A204.1 (cell line): ENCODE measurements at regions not wholly inside any gene's neighbourhood (a gene's known extent, or its start where the extent isn't known, plus 50 kb on each side); places are given as distances from the start of the nearest gene placed in this dataset.
A peak's percentile ranks its signal among the peaks of the same experiment; 100 is the strongest.
"Not testable (repeated sequence)": the region's sequence is repeated elsewhere in the genome, so short reads cannot be mapped to it uniquely, and the experiment has no call there.

Source experiments
- FAIRE-seq: peaks from 2 replicates; lab custom pipeline; 2012; peaks lifted over from hg19 to GRCh38; lab: Jason Lieb, UNC

- not testable (repeated sequence) for FAIRE-seq
Measured at GRCh38 chr6:58097251-58097650, 779.8 kb downstream of the PRIM2 start.

GRCh38 chr6:58113960-58114359, 796.5 kb downstream of the PRIM2 start:
- FAIRE-seq = no peak

GRCh38 chr6:58117162-58117561, 799.7 kb downstream of the PRIM2 start:
- FAIRE-seq = not testable (repeated sequence)

- FAIRE-seq = not testable (repeated sequence)
Measured at GRCh38 chr6:58121616-58122015, 804.2 kb downstream of the PRIM2 start.

DNA sequence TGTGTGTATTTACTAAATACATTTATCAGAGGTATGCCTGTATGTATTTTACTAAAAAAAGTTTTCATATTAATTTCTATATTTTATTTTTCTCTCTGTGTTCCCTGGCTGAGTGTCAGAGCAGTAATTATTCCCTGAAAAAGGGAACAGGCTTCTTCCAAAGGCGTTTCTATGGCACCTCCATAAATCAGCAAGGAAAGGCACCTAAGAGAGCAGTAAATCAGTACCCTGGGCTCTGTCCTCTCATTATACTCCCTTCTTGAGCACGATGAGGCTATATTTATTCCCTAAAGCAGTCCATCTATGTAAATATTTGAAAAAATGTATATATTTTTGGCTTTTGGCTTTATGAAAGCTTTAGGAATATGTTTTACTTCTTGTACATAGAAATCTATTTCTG, 806.3 kb downstream of the PRIM2 start:
- not testable (repeated sequence) for FAIRE-seq

DNA sequence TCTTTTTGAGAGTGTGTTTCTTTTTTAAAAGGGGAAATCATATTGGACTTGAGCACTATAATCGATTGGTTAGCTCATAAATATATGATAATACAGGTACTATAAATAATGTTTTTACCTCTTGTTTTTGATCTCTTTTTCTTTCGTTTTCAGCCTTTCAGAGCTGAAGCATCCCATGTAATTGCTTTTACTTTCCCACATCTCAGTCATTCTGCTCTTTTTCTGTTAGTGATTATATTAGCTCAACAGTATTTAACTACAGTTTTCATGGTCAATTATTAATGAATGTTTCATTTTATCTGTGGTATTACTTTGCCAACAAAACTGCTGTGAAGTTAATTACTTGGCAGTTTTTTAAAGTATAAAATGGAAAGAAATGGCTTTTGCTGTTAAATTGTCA, 811.1 kb downstream of the PRIM2 start:
- FAIRE-seq = peak; percentile 68

DNA sequence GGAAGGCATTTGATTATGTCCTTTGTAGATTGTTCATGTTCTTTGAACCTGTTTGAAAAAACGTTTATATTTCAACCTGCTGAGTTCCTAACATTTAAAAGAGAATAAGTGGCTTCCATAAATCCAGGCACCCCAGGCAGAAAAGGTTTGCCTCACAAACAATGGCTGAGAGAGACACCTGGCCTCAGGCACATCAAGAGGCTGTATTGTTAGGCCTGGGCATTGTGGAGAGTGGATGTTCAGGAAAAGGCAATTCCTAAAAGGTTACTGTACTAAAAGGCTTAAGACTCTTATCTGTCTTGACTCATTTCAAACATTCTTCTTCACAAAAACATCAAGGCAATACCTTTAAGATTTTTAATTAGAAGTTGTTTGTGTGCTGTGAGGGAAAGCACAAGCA, 811.7 kb downstream of the PRIM2 start:
- not testable (repeated sequence) for FAIRE-seq

GRCh38 chr6:58139746-58140145, 822.3 kb downstream of the PRIM2 start:
- not testable (repeated sequence) for FAIRE-seq

GRCh38 chr6:58171025-58171424, 853.6 kb downstream of the PRIM2 start:
- not testable (repeated sequence) for FAIRE-seq

DNA sequence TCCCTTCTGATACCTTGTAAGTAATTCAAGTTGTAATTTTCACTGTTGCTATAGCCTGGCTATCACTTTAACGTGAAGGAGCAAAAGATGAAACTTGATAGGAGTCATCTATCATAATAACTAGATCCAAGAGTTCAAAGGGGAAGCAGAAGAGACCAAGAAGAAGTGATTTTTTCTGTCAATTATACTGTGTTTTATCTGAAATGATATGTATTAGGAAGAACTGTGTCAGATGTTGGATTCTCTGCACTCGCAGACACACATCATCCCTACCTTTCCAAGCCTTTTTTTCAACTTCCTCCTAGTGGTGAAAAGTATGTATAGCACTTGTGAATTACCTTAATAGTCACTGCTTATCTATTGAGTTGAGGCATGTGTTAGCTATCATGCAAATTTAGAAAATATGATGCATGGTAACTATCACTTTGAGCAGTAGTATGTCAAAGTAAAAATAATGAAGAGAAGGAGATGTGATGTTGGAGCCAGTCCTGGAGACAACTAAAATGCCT, 864.2 kb downstream of the PRIM2 start:
- FAIRE-seq = peak; percentile 83

- FAIRE-seq = not testable (repeated sequence)
Measured at GRCh38 chr6:58185300-58185699, 867.9 kb downstream of the PRIM2 start.

GRCh38 chr6:58193209-58193608, 875.8 kb downstream of the PRIM2 start:
- FAIRE-seq = not testable (repeated sequence)

- FAIRE-seq = no peak
Measured at GRCh38 chr6:58198301-58198700, 880.9 kb downstream of the PRIM2 start.

DNA sequence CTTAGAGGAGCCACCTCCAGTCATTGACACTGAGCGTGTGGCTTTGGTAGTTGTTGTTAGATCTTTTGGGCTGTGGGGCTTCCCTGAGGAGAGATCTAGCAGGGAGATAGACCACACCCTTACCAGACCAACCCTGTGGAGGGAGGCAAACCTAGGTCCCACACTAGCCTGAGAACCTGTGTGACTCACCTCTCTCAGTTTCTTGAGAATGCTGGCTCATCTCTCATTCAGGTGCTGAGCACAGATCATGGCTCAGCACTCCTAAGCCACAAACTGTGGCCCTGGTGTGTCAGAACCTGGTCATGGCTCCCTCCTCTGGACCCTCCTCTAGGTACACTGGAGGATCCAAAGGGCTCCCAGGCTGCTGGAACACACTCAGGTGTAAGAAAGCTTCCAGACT, 919.7 kb downstream of the PRIM2 start:
- not testable (repeated sequence) for FAIRE-seq

- FAIRE-seq = not testable (repeated sequence)
Measured at GRCh38 chr6:58238421-58238820, 921.0 kb downstream of the PRIM2 start.

- FAIRE-seq = not testable (repeated sequence)
Measured at GRCh38 chr6:58257625-58258024, 940.2 kb downstream of the PRIM2 start.

- no peak for FAIRE-seq
Measured at GRCh38 chr6:58290177-58290576, 972.7 kb downstream of the PRIM2 start.

DNA sequence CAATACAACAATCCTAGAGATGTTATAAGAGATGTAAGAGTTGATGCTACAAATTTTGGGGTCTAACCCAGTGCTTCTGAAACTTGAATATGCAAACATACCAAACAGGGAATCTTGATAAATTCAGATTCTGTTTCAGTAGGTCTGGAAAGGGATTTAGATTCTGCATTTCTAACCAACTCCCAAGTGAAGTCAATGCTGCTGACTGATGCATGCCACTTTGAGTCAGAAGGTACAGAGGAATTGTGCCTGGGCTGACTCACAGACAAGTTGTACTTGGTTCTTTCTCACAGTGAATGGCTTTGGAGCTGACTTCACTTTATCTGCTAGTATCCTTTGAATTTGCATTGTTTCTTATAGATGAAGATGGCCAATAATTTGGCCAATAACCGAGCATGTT, 973.9 kb downstream of the PRIM2 start:
- not testable (repeated sequence) for FAIRE-seq

GRCh38 chr6:58307901-58308300, 990.5 kb downstream of the PRIM2 start:
- FAIRE-seq = not testable (repeated sequence)

GRCh38 chr6:58332108-58332507, 1014.7 kb downstream of the PRIM2 start:
- FAIRE-seq = not testable (repeated sequence)

- FAIRE-seq = not testable (repeated sequence)
Measured at GRCh38 chr6:58342287-58342686, 1024.9 kb downstream of the PRIM2 start.

DNA sequence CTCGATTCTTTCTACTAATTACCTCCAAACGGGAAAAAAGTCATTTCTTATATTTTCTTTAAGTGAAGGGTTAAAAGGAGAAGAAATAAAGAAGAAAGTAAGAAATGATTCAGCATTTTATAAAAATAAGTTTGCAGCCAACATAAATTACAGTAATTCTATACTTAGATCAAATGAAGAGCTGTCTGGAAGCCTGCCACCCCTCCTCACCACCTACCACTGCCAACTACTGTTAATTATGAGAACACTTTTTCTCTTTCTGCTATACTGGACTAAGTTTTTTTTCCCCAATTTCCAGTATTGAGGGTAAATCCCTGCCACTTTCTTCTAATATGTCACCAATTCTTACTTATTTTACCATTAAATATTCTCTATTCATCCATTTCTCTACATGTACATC, 1030.1 kb downstream of the PRIM2 start:
- peak; percentile 82 for FAIRE-seq

DNA sequence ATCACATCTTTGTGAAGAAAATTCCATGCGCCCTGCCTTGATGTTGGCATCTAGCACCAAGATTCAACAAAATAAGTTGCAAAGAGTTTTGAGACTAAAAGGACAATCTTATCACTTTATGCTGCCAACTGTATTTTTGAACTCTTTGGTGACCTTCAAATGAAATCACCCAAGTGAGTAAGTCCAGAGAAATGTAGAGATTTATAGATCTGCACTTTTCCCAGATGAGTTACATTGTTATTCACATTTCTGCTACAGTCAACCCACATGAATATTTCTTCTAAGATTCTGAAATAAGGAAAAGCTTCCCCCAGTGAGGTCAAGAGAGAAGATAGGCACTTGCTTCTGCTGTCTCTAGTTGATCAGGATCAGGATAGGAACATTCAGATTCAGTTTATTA, 1034.2 kb downstream of the PRIM2 start:
- FAIRE-seq = not testable (repeated sequence)

GRCh38 chr6:58358452-58358851, 1041.0 kb downstream of the PRIM2 start:
- not testable (repeated sequence) for FAIRE-seq

- not testable (repeated sequence) for FAIRE-seq
Measured at GRCh38 chr6:58365856-58366255, 1048.4 kb downstream of the PRIM2 start.
